ENCODE measurements at regions not wholly inside any gene's neighbourhood (a gene's known extent, or its start where the extent isn't known, plus 50 kb on each side); places are given as distances from the start of the nearest gene placed in this dataset.

GRCh38 chrY:7941856-7942255 lies 1030.3 kb upstream of the AMELY start:
- TF ChIP-seq CTCF (conservative IDR thresholded peaks at IDR 0.05; ENCODE audit: low read length) (no peak), EZH2phosphoT487 (IDR thresholded peaks at IDR 0.05; ENCODE audit: borderline replicate concordance, low read depth, low read length) (no peak)

All from OCI-LY7 (cell line).